HEK293 (cell line): ENCODE measurements at regions not wholly inside any gene's neighbourhood (a gene's known extent, or its start where the extent isn't known, plus 50 kb on each side); places are given as distances from the start of the nearest gene placed in this dataset.
A peak's percentile ranks its signal among the peaks of the same experiment; 100 is the strongest.

Source experiments
- GLIS1 ChIP-seq: fragments of 450-650 bp; formaldehyde crosslinking; IDR thresholded peaks from 2 replicates; pipeline ENCODE4 v1.5.1; 2016; ENCODE audit warnings: missing biosample characterization, missing genetic modification characterization
- GLIS2 ChIP-seq: fragments of 450-650 bp; formaldehyde crosslinking; IDR thresholded peaks from 2 replicates; pipeline ENCODE4 v1.5.1; 2016; ENCODE audit warnings: missing biosample characterization, missing genetic modification characterization
- MYNN ChIP-seq: fragments of 450-650 bp; formaldehyde crosslinking; IDR thresholded peaks from 2 replicates; pipeline ENCODE4 v1.5.1; 2016; ENCODE audit warnings: missing biosample characterization, missing genetic modification characterization, borderline replicate concordance
- MZF1 ChIP-seq: fragments of 450-650 bp; formaldehyde crosslinking; IDR thresholded peaks from 2 replicates; pipeline ENCODE4 v1.5.1; 2017; ENCODE audit warnings: missing biosample characterization, missing genetic modification characterization, borderline replicate concordance
- REPIN1 ChIP-seq: fragments of 450-650 bp; formaldehyde crosslinking; IDR thresholded peaks from 2 replicates; pipeline ENCODE4 v1.5.1; 2017; ENCODE audit warnings: missing biosample characterization, missing genetic modification characterization, low read depth
- SP3 ChIP-seq: fragments of 450-650 bp; formaldehyde crosslinking; IDR thresholded peaks from 2 replicates; pipeline ENCODE4 v1.5.1; 2016; ENCODE audit warnings: missing biosample characterization, missing genetic modification characterization
- ZEB2 ChIP-seq: fragments of 450-650 bp; formaldehyde crosslinking; IDR thresholded peaks from 2 replicates; pipeline ENCODE4 v1.5.1; 2016; ENCODE audit warnings: missing biosample characterization, missing genetic modification characterization
- ZIC2 ChIP-seq: fragments of 450-650 bp; formaldehyde crosslinking; IDR thresholded peaks from 2 replicates; pipeline ENCODE4 v1.5.1; 2016; ENCODE audit warnings: missing biosample characterization, missing genetic modification characterization
- ZNF112 ChIP-seq: fragments of 450-650 bp; formaldehyde crosslinking; IDR thresholded peaks from 2 replicates; pipeline ENCODE4 v1.5.0; 2017; ENCODE audit warnings: missing biosample characterization, missing genetic modification characterization
- ZNF184 ChIP-seq: fragments of 450-650 bp; IDR thresholded peaks from 2 replicates; pipeline ENCODE4 v1.5.1; 2018; ENCODE audit warnings: missing biosample characterization, mild to moderate bottlenecking, missing genetic modification characterization
- ZNF2 ChIP-seq: fragments of 450-650 bp; formaldehyde crosslinking; IDR thresholded peaks from 2 replicates; pipeline ENCODE4 v1.5.1; 2016; ENCODE audit warnings: missing biosample characterization, missing genetic modification characterization
- ZNF211 ChIP-seq: fragments of 450-650 bp; formaldehyde crosslinking; IDR thresholded peaks from 2 replicates; pipeline ENCODE4 v1.5.1; 2016; ENCODE audit warnings: low read depth, missing biosample characterization, missing genetic modification characterization
- ZNF266 ChIP-seq: fragments of 450-650 bp; formaldehyde crosslinking; IDR thresholded peaks from 2 replicates; pipeline ENCODE4 v1.5.1; 2016; ENCODE audit warnings: missing biosample characterization, missing genetic modification characterization, low read depth
- ZNF416 ChIP-seq: fragments of 450-650 bp; formaldehyde crosslinking; IDR thresholded peaks from 2 replicates; pipeline ENCODE4 v1.5.1; 2016; ENCODE audit warnings: missing biosample characterization, missing genetic modification characterization
- ZNF514 ChIP-seq: fragments of 450-650 bp; formaldehyde crosslinking; IDR thresholded peaks from 2 replicates; pipeline ENCODE4 v1.5.1; 2016; ENCODE audit warnings: missing biosample characterization, missing genetic modification characterization
- ZNF555 ChIP-seq: fragments of 450-650 bp; formaldehyde crosslinking; conservative IDR thresholded peaks from 2 replicates; pipeline ENCODE4 v1.5.1; 2017; ENCODE audit warnings: missing biosample characterization, mild to moderate bottlenecking, missing genetic modification characterization, inconsistent platforms
- ZNF600 ChIP-seq: fragments of 450-650 bp; formaldehyde crosslinking; IDR thresholded peaks from 2 replicates; pipeline ENCODE4 v1.5.1; 2016; ENCODE audit warnings: missing biosample characterization, missing genetic modification characterization
- ZNF623 ChIP-seq: fragments of 450-650 bp; formaldehyde crosslinking; IDR thresholded peaks from 2 replicates; pipeline ENCODE4 v1.5.1; 2016; ENCODE audit warnings: missing biosample characterization, missing genetic modification characterization
- ZNF624 ChIP-seq: fragments of 450-650 bp; formaldehyde crosslinking; IDR thresholded peaks from 2 replicates; pipeline ENCODE4 v1.5.1; 2017; ENCODE audit warnings: missing biosample characterization, missing genetic modification characterization
- ZNF660 ChIP-seq: fragments of 450-650 bp; IDR thresholded peaks from 2 replicates; pipeline ENCODE4 v1.5.1; 2018; ENCODE audit warnings: missing biosample characterization, mild to moderate bottlenecking, missing genetic modification characterization
- ZNF670 ChIP-seq: fragments of 450-650 bp; formaldehyde crosslinking; IDR thresholded peaks from 2 replicates; pipeline ENCODE4 v1.5.1; 2016; ENCODE audit warnings: missing biosample characterization, missing genetic modification characterization, low read depth
- ZNF747 ChIP-seq: fragments of 450-650 bp; formaldehyde crosslinking; IDR thresholded peaks from 2 replicates; pipeline ENCODE4 v1.5.1; 2016; ENCODE audit warnings: missing biosample characterization, missing genetic modification characterization
- ZSCAN16 ChIP-seq: fragments of 450-650 bp; formaldehyde crosslinking; IDR thresholded peaks from 2 replicates; pipeline ENCODE4 v1.5.1; 2016; ENCODE audit warnings: missing biosample characterization, missing genetic modification characterization
- ZSCAN23 ChIP-seq: fragments of 450-650 bp; formaldehyde crosslinking; IDR thresholded peaks from 2 replicates; pipeline ENCODE4 v1.5.1; 2016; ENCODE audit warnings: missing biosample characterization, missing genetic modification characterization
- TF ChIP-seq, protein P1 (sequence below): fragments of 450-650 bp; formaldehyde crosslinking; IDR thresholded peaks from 2 replicates; pipeline ENCODE4 v1.5.1; 2016; ENCODE audit warnings: missing biosample characterization, missing genetic modification characterization
- TF ChIP-seq, protein P2 (sequence below): fragments of 450-650 bp; formaldehyde crosslinking; IDR thresholded peaks from 2 replicates; pipeline ENCODE4 v1.5.1; 2016; ENCODE audit warnings: missing biosample characterization, missing genetic modification characterization
- TF ChIP-seq, protein P3 (sequence below): fragments of 450-650 bp; formaldehyde crosslinking; IDR thresholded peaks from 2 replicates; pipeline ENCODE4 v1.5.1; 2016; ENCODE audit warnings: missing biosample characterization, missing genetic modification characterization
- TF ChIP-seq, protein P4 (sequence below): fragments of 450-650 bp; formaldehyde crosslinking; IDR thresholded peaks from 2 replicates; pipeline ENCODE4 v1.5.1; 2016; ENCODE audit warnings: missing biosample characterization, missing genetic modification characterization
- TF ChIP-seq, protein P5 (sequence below): fragments of 450-650 bp; formaldehyde crosslinking; IDR thresholded peaks from 2 replicates; pipeline ENCODE4 v1.5.1; 2016; ENCODE audit warnings: missing biosample characterization, missing genetic modification characterization
- TF ChIP-seq, protein P6 (sequence below): fragments of 450-650 bp; formaldehyde crosslinking; IDR thresholded peaks from 2 replicates; pipeline ENCODE4 v1.5.1; 2016; ENCODE audit warnings: missing biosample characterization, missing genetic modification characterization

DNA sequence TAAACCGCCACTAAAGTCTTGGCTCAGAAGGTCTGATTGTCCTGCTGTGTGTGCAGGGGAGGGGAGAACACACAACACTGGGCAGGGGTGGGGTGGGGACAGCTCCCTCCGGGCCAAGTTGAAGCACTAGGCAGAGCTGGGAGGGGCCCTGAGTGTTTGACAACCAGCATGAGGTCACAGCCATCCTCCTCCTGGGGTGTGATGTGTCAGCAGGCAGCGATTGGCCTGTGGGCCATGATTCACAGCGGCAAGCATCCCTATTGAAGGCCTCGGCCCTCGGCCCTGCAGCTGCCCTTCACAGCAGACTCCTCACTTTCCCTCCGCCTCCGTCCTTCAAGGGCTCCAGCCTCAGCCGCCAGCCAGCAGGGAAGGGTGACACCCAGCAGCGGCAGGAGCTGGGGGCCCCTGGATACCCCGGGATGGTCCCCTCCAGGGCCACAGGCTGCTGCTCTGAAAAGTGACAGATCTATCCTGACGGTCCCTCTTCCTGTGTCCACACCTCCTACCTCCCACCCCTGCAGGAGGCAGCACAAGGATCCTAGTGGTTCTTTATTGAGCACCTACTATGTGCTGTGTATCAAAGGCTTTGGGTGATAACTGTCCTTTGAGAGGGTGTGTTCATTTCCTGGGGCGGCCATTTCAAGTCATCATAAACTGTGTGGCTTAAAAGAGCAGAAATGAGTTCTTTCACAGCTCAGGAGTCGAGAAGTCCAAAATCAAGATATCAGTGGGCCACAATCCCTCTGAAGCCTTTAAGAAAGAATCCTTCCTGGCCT lies 66.0 kb upstream of the SLC25A33 start (continued):
- no peak for TF ChIP-seq MZF1 (tag by site-specific recombination)
- TF ChIP-seq ZNF266: no peak
- TF ChIP-seq ZNF600 (tag by site-specific recombination): peak; percentile 46
- TF ChIP-seq, protein P1, sequence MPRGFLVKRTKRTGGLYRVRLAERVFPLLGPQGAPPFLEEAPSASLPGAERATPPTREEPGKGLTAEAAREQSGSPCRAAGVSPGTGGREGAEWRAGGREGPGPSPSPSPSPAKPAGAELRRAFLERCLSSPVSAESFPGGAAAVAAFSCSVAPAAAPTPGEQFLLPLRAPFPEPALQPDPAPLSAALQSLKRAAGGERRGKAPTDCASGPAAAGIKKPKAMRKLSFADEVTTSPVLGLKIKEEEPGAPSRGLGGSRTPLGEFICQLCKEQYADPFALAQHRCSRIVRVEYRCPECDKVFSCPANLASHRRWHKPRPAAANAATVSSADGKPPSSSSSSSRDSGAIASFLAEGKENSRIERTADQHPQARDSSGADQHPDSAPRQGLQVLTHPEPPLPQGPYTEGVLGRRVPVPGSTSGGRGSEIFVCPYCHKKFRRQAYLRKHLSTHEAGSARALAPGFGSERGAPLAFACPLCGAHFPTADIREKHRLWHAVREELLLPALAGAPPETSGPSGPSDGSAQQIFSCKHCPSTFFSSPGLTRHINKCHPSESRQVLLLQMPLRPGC: no peak
- no peak for TF ChIP-seq ZEB2 (tag by site-specific recombination)
- no peak for TF ChIP-seq ZNF112 (tag by site-specific recombination)
- TF ChIP-seq REPIN1 (tag by site-specific recombination): no peak
- TF ChIP-seq GLIS2 (tag by site-specific recombination): peak; percentile 32; the same call in 1 of the 2 replicates
- TF ChIP-seq, protein P2, sequence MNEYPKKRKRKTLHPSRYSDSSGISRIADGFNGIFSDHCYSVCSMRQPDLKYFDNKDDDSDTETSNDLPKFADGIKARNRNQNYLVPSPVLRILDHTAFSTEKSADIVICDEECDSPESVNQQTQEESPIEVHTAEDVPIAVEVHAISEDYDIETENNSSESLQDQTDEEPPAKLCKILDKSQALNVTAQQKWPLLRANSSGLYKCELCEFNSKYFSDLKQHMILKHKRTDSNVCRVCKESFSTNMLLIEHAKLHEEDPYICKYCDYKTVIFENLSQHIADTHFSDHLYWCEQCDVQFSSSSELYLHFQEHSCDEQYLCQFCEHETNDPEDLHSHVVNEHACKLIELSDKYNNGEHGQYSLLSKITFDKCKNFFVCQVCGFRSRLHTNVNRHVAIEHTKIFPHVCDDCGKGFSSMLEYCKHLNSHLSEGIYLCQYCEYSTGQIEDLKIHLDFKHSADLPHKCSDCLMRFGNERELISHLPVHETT: no peak
- TF ChIP-seq, protein P3, sequence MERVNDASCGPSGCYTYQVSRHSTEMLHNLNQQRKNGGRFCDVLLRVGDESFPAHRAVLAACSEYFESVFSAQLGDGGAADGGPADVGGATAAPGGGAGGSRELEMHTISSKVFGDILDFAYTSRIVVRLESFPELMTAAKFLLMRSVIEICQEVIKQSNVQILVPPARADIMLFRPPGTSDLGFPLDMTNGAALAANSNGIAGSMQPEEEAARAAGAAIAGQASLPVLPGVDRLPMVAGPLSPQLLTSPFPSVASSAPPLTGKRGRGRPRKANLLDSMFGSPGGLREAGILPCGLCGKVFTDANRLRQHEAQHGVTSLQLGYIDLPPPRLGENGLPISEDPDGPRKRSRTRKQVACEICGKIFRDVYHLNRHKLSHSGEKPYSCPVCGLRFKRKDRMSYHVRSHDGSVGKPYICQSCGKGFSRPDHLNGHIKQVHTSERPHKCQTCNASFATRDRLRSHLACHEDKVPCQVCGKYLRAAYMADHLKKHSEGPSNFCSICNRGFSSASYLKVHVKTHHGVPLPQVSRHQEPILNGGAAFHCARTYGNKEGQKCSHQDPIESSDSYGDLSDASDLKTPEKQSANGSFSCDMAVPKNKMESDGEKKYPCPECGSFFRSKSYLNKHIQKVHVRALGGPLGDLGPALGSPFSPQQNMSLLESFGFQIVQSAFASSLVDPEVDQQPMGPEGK (tag by site-specific recombination): peak; percentile 59
- TF ChIP-seq ZNF660 (tag by site-specific recombination): 0 out of 2 replicates have a peak, but pooled peaks have one; percentile 21
- TF ChIP-seq, protein P4, sequence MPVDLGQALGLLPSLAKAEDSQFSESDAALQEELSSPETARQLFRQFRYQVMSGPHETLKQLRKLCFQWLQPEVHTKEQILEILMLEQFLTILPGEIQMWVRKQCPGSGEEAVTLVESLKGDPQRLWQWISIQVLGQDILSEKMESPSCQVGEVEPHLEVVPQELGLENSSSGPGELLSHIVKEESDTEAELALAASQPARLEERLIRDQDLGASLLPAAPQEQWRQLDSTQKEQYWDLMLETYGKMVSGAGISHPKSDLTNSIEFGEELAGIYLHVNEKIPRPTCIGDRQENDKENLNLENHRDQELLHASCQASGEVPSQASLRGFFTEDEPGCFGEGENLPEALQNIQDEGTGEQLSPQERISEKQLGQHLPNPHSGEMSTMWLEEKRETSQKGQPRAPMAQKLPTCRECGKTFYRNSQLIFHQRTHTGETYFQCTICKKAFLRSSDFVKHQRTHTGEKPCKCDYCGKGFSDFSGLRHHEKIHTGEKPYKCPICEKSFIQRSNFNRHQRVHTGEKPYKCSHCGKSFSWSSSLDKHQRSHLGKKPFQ (tag by site-specific recombination): no peak
- peak; percentile 69 for TF ChIP-seq GLIS1 (tag by site-specific recombination)
- TF ChIP-seq ZNF623 (tag by site-specific recombination): no peak
- TF ChIP-seq ZNF184 (tag by site-specific recombination): no peak
- peak; percentile 99 for TF ChIP-seq ZIC2 (tag by site-specific recombination)
- no peak for TF ChIP-seq ZSCAN23
- no peak for TF ChIP-seq ZNF670 (tag by site-specific recombination)
- TF ChIP-seq ZNF2 (tag by site-specific recombination): no peak
- no peak for TF ChIP-seq ZNF211 (tag by site-specific recombination)
- no peak for TF ChIP-seq ZNF747 (tag by site-specific recombination)
- TF ChIP-seq ZNF624: no peak
- TF ChIP-seq, protein P5, sequence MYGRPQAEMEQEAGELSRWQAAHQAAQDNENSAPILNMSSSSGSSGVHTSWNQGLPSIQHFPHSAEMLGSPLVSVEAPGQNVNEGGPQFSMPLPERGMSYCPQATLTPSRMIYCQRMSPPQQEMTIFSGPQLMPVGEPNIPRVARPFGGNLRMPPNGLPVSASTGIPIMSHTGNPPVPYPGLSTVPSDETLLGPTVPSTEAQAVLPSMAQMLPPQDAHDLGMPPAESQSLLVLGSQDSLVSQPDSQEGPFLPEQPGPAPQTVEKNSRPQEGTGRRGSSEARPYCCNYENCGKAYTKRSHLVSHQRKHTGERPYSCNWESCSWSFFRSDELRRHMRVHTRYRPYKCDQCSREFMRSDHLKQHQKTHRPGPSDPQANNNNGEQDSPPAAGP (tag by site-specific recombination): peak; percentile 88
- TF ChIP-seq SP3 (tag by site-specific recombination): no peak
- TF ChIP-seq, protein P6, sequence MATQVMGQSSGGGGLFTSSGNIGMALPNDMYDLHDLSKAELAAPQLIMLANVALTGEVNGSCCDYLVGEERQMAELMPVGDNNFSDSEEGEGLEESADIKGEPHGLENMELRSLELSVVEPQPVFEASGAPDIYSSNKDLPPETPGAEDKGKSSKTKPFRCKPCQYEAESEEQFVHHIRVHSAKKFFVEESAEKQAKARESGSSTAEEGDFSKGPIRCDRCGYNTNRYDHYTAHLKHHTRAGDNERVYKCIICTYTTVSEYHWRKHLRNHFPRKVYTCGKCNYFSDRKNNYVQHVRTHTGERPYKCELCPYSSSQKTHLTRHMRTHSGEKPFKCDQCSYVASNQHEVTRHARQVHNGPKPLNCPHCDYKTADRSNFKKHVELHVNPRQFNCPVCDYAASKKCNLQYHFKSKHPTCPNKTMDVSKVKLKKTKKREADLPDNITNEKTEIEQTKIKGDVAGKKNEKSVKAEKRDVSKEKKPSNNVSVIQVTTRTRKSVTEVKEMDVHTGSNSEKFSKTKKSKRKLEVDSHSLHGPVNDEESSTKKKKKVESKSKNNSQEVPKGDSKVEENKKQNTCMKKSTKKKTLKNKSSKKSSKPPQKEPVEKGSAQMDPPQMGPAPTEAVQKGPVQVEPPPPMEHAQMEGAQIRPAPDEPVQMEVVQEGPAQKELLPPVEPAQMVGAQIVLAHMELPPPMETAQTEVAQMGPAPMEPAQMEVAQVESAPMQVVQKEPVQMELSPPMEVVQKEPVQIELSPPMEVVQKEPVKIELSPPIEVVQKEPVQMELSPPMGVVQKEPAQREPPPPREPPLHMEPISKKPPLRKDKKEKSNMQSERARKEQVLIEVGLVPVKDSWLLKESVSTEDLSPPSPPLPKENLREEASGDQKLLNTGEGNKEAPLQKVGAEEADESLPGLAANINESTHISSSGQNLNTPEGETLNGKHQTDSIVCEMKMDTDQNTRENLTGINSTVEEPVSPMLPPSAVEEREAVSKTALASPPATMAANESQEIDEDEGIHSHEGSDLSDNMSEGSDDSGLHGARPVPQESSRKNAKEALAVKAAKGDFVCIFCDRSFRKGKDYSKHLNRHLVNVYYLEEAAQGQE: peak; percentile 49; the same call in 1 of the 2 replicates
- no peak for TF ChIP-seq ZNF416 (tag by site-specific recombination)
- TF ChIP-seq ZNF555 (tag by site-specific recombination): no peak
- TF ChIP-seq ZNF514 (tag by site-specific recombination): no peak
- TF ChIP-seq MYNN (tag by site-specific recombination): no peak
- TF ChIP-seq ZSCAN16 (tag by site-specific recombination): no peak
